ENCODE measurements at regions not wholly inside any gene's neighbourhood (a gene's known extent, or its start where the extent isn't known, plus 50 kb on each side); places are given as distances from the start of the nearest gene placed in this dataset.

GRCh38 chr3:64300790-64301423 is 75.6 kb upstream of the PRICKLE2 start:
- H3K4me3 ChIP-seq (ENCODE audit: low read depth, low read length): no peak overlapping the region
- peak; percentile 88 for DNase-seq (ENCODE audit: low read depth)

GRCh38 chr3:64299206-64299605 is 73.9 kb upstream of the PRICKLE2 start:
- no peak for DNase-seq (ENCODE audit: low read depth)
- no peak for TF ChIP-seq CTCF (IDR thresholded peaks at IDR 0.05; ENCODE audit: insufficient read depth, low read length)

More at GRCh38 chr3:64300790-64301423, 75.6 kb upstream of the PRICKLE2 start:
- no peak for TF ChIP-seq CTCF (IDR thresholded peaks at IDR 0.05; ENCODE audit: insufficient read depth, low read length)

GRCh38 chr3:64297563-64297962 is 72.3 kb upstream of the PRICKLE2 start:
- no peak for DNase-seq (ENCODE audit: low read depth)
- no peak overlapping the region for H3K4me3 ChIP-seq (ENCODE audit: low read depth, low read length)
- no peak for TF ChIP-seq CTCF (IDR thresholded peaks at IDR 0.05; ENCODE audit: insufficient read depth, low read length)

More at GRCh38 chr3:64299206-64299605, 73.9 kb upstream of the PRICKLE2 start:
- no peak overlapping the region for H3K4me3 ChIP-seq (ENCODE audit: low read depth, low read length)

GRCh38 chr3:64295594-64295993 is 70.3 kb upstream of the PRICKLE2 start:
- H3K4me3 ChIP-seq (ENCODE audit: low read depth, low read length): no peak overlapping the region
- DNase-seq (ENCODE audit: low read depth): peak; percentile 95
- TF ChIP-seq CTCF (IDR thresholded peaks at IDR 0.05; ENCODE audit: insufficient read depth, low read length): no peak

GRCh38 chr3:64294771-64295170 is 69.5 kb upstream of the PRICKLE2 start:
- no peak for TF ChIP-seq CTCF (IDR thresholded peaks at IDR 0.05; ENCODE audit: insufficient read depth, low read length)
- peak; percentile 21 for DNase-seq (ENCODE audit: low read depth)
- no peak overlapping the region for H3K4me3 ChIP-seq (ENCODE audit: low read depth, low read length)

- no peak overlapping the region for H3K4me3 ChIP-seq (ENCODE audit: low read depth, low read length)
- TF ChIP-seq CTCF (IDR thresholded peaks at IDR 0.05; ENCODE audit: insufficient read depth, low read length): no peak
- no peak for DNase-seq (ENCODE audit: low read depth)
Measured at GRCh38 chr3:64293121-64293520, 67.9 kb upstream of the PRICKLE2 start.

GRCh38 chr3:64291956-64292355 is 66.7 kb upstream of the PRICKLE2 start:
- DNase-seq (ENCODE audit: low read depth): peak; percentile 92
- TF ChIP-seq CTCF (IDR thresholded peaks at IDR 0.05; ENCODE audit: insufficient read depth, low read length): no peak
- H3K4me3 ChIP-seq (ENCODE audit: low read depth, low read length): no peak overlapping the region

Measured in fibroblast of the aortic adventitia (primary cell).